K562 (cell line): ENCODE measurements at regions not wholly inside any gene's neighbourhood (a gene's known extent, or its start where the extent isn't known, plus 50 kb on each side); places are given as distances from the start of the nearest gene placed in this dataset.

Source experiments
- ATAC-seq: fragments of 200-7000 bp; cut with Tn5 transposase; 3 replicates; pipeline ENCODE4 v1.9.1; 2020; ENCODE audit warnings: moderate library complexity
- BruUV-seq: library from RNA; stranded (reverse); fragments of 400-500 nt; replicated peaks from 2 replicates; lab custom pipeline; 2021; lab: Mats Ljungman, UMichigan
- CTCF ChIA-PET: fragments of 300-600 bp; formaldehyde crosslinking; extraction: SDS; loops from one replicate; lab custom pipeline; 2021; ENCODE audit warnings: low intra/inter-chr PET ratio; lab: Yijun Ruan, JAX
- POLR2A ChIA-PET: fragments of 300-600, 350-650 bp; sonication (Branson Sonifier 250); formaldehyde crosslinking; extraction: SDS; loops from one replicate; lab custom pipeline; 2021; ENCODE audit warnings: antibody characterized with exemption, inconsistent platforms; lab: Yijun Ruan, JAX
- DNase-seq, 4 experiments: peaks; one replicate each; pipeline versions ENCODE4 v3.0.0 to v3.0.0-alpha.2; 2011 to 2018; ENCODE audit warnings: low spot score in 3 of 4, mixed read lengths in 3 of 4; ENCODE audit errors: extremely low read depth in 1 of 4
- FAIRE-seq: peaks from 2 replicates; lab custom pipeline; 2011; peaks lifted over from hg19 to GRCh38; lab: Jason Lieb, UNC
- H2AFZ ChIP-seq: 2 replicates; pipeline ENCODE4 v1.6.0; 2011; ENCODE audit warnings: low read depth, low read length, control low read depth, inconsistent platforms
- H3K27ac ChIP-seq: fragments of 200-600 bp; 3 replicates; pipeline ENCODE4 v1.8.0; 2011; ENCODE audit warnings: low read depth, mild to moderate bottlenecking, control low read depth, inconsistent platforms, low read length, moderate library complexity, mixed read lengths; ENCODE audit errors: extremely low read depth
- H3K27me3 ChIP-seq, 2 experiments: fragments of 300-600 bp in 1 of 2; 2 replicates in 1 of 2; 3 replicates in 1 of 2; pipeline versions ENCODE4 v1.6.0 to v1.8.0; 2011; ENCODE audit warnings: inconsistent platforms in 2 of 2, low read length in 2 of 2, mild to moderate bottlenecking in 1 of 2, mixed read lengths in 1 of 2, moderate library complexity in 1 of 2; ENCODE audit not compliant: control insufficient read depth in 2 of 2, insufficient read depth in 2 of 2
- H3K36me3 ChIP-seq: fragments of 300-600 bp; 3 replicates; pipeline ENCODE4 v1.8.0; 2011; ENCODE audit warnings: mild to moderate bottlenecking, low read length, inconsistent platforms; ENCODE audit not compliant: control insufficient read depth, insufficient read depth
- H3K4me1 ChIP-seq, 2 experiments: fragments of 200-600 bp in 1 of 2; replicated peaks in 1 of 2; 2 replicates in 1 of 2; 3 replicates in 1 of 2; pipeline versions ENCODE4 v1.5.1 to v1.8.0; 2011; ENCODE audit warnings: inconsistent platforms in 2 of 2, low read length in 2 of 2, mild to moderate bottlenecking in 1 of 2, mixed read lengths in 1 of 2, moderate library complexity in 1 of 2; ENCODE audit not compliant: control insufficient read depth in 2 of 2, insufficient read depth in 2 of 2
- H3K4me2 ChIP-seq: 2 replicates; pipeline ENCODE4 v1.6.1; 2011; ENCODE audit warnings: low read length, control low read depth, inconsistent platforms, mixed read lengths; ENCODE audit not compliant: insufficient read depth
- H3K4me3 ChIP-seq: fragments of 200-600 bp; sonication (generic), shearing (Covaris generic); 2 replicates; pipeline ENCODE4 v1.5.1; 2016; ENCODE audit warnings: control low read depth, inconsistent platforms
- H3K79me2 ChIP-seq: fragments of 200-600 bp; 3 replicates; pipeline ENCODE4 v1.8.0; 2011; ENCODE audit warnings: low read length, inconsistent platforms; ENCODE audit not compliant: control insufficient read depth, insufficient read depth
- H3K9ac ChIP-seq, 2 experiments: 2 replicates each; pipeline versions ENCODE4 v1.6.0 to v1.6.1; 2011; ENCODE audit warnings: low read depth in 2 of 2, low read length in 2 of 2, control low read depth in 1 of 2, inconsistent platforms in 1 of 2, mild to moderate bottlenecking in 1 of 2, mixed read lengths in 1 of 2; ENCODE audit not compliant: insufficient read depth in 1 of 2
- H3K9me1 ChIP-seq: one replicate; pipeline ENCODE4 v1.6.0; 2011; ENCODE audit warnings: inconsistent platforms, mild to moderate bottlenecking, low read length, moderate library complexity; ENCODE audit not compliant: control insufficient read depth, insufficient read depth
- H3K9me3 ChIP-seq: replicated peaks from 2 replicates; pipeline ENCODE4 v1.5.1; 2011; ENCODE audit warnings: low read depth, low read length, inconsistent platforms; ENCODE audit not compliant: control insufficient read depth, insufficient read depth
- H4K20me1 ChIP-seq: replicated peaks from 2 replicates; pipeline ENCODE4 v1.6.1; 2011; ENCODE audit warnings: low read length, inconsistent platforms, mixed read lengths; ENCODE audit not compliant: control insufficient read depth, insufficient read depth
- DLX4 ChIP-seq: fragments of 250-450 bp; sonication (Bioruptor Pico); IDR thresholded peaks from 2 replicates; pipeline ENCODE4 v1.6.1; 2021; ENCODE audit warnings: mild to moderate bottlenecking
- HOXB6 ChIP-seq: fragments of 250-450 bp; sonication (Bioruptor Pico); IDR thresholded peaks from 2 replicates; pipeline ENCODE4 v1.5.1; 2022; ENCODE audit warnings: mild to moderate bottlenecking, borderline replicate concordance
- MCM7 ChIP-seq, 2 experiments: fragments of 450-650 bp; IDR thresholded peaks; 2 replicates each; pipeline ENCODE4 v1.6.1; 2016 to 2018
- SAFB2 ChIP-seq: fragments of 200-400 bp; formaldehyde crosslinking; IDR thresholded peaks from 2 replicates; pipeline ENCODE4 v1.6.1; 2018; ENCODE audit warnings: borderline replicate concordance, low read length, low read depth, moderate library complexity; ENCODE audit not compliant: severe bottlenecking
- SP1 ChIP-seq: sonication (generic); formaldehyde crosslinking; IDR thresholded peaks from 2 replicates; pipeline ENCODE4 v1.8.1; 2022; ENCODE audit warnings: mild to moderate bottlenecking, missing genetic modification reagents
- SPI1 ChIP-seq: IDR thresholded peaks from 2 replicates; pipeline ENCODE4 v1.6.1; 2011; ENCODE audit warnings: low read depth, low read length, control low read depth, borderline replicate concordance
- THRB ChIP-seq: fragments of 450-650 bp; formaldehyde crosslinking; conservative IDR thresholded peaks from 2 replicates; pipeline ENCODE4 v1.4.0; 2022; ENCODE audit warnings: mild to moderate bottlenecking, missing genetic modification characterization
- ZBTB34 ChIP-seq: fragments of 250-450 bp; sonication (Bioruptor Pico); IDR thresholded peaks from 2 replicates; pipeline ENCODE4 v1.8.0; 2021; ENCODE audit warnings: mild to moderate bottlenecking, moderate library complexity
- ZNF280B ChIP-seq: fragments of 250-450 bp; sonication (Bioruptor Pico); IDR thresholded peaks from 2 replicates; pipeline ENCODE4 v1.5.1; 2021; ENCODE audit warnings: mild to moderate bottlenecking
- ZNF561 ChIP-seq: fragments of 450-650 bp; formaldehyde crosslinking; conservative IDR thresholded peaks from 2 replicates; pipeline ENCODE4 v1.4.0; 2020; ENCODE audit warnings: mild to moderate bottlenecking, moderate library complexity
- WGBS: fragments of 100-300 bp; shearing (Covaris generic); methylation state at CpG from one replicate; pipeline ENCODE4 v1.1.6; 2016; ENCODE audit warnings: low coverage, mixed read lengths; ENCODE audit not compliant: insufficient coverage; ENCODE audit errors: missing lambda C conversion rate; 5-methylcytosine and 5-hydroxymethylcytosine counted together
- in situ Hi-C: fragments of 300-500 bp; cut with MboI; formaldehyde crosslinking; loops from 4 replicates; pipeline ENCODE4 v1.15.0; 2018; ENCODE audit warnings: inconsistent platforms, mixed read lengths
- intact Hi-C: fragments of 100-400 bp; cut with micrococcal nuclease; formaldehyde crosslinking; loops from 2 replicates; pipeline ENCODE4 v1.14.2; 2022

GRCh38 chr3:102537123-102537522 lies 102.3 kb downstream of the ZPLD1 start (continued):
- no peak for TF ChIP-seq ZNF280B (CRISPR knock-in tag)

GRCh38 chr3:102544741-102545140 lies 109.9 kb downstream of the ZPLD1 start:
- FAIRE-seq (no peak), ATAC-seq (no peak)
- WGBS = 0% methylated on average over 6 of the region's 6 CpGs

GRCh38 chr3:102545276-102545675 lies 110.5 kb downstream of the ZPLD1 start:
- Histone ChIP-seq H3K27me3 (no peaks in the 10 kb centered on the region), H3K9ac (no peak overlapping the region), H3K4me2 (no peak overlapping the region), H3K27ac (no peak overlapping the region), H3K9me1 (no peaks in the 10 kb centered on the region), H3K79me2 (no peaks in the 10 kb centered on the region), H3K36me3 (no peaks in the 10 kb centered on the region), H3K9me3 (no peaks in the 10 kb centered on the region), H4K20me1 (no peaks in the 10 kb centered on the region), H3K4me1 (no peaks in the 10 kb centered on the region), H3K4me3 (no peak overlapping the region), H2AFZ (no peak overlapping the region)
- in situ Hi-C loops (loop anchor here (25.0 kb wide), 1 partner anchor 733 kb away; no protein-coding TSS in a partner anchor), intact Hi-C loops (no loop called here)
- no TSS peak for BruUV-seq
- ChIA-PET POLR2A (no interaction called here), CTCF (no interaction called here)
- ATAC-seq (no peak), DNase-seq (no peak), FAIRE-seq (no peak)
- 0% methylated on average over 2 of the region's 2 CpGs for WGBS
- no peak for TF ChIP-seq ZBTB34
- no peak for TF ChIP-seq HOXB6
- TF ChIP-seq ZNF561 = no peak
- no peak for TF ChIP-seq SP1 (CRISPR knock-in tag)
- TF ChIP-seq THRB (CRISPR knock-in tag) = no peak
- TF ChIP-seq DLX4 = no peak
- TF ChIP-seq SAFB2 = no peak
- no peak for TF ChIP-seq SPI1

More at GRCh38 chr3:102544741-102545140, 109.9 kb downstream of the ZPLD1 start:
- Histone ChIP-seq H3K9ac (no peak overlapping the region), H3K4me1 (no peaks in the 10 kb centered on the region), H3K4me3 (no peak overlapping the region), H3K4me2 (no peak overlapping the region), H3K79me2 (no peaks in the 10 kb centered on the region), H3K27ac (no peak overlapping the region), H4K20me1 (no peaks in the 10 kb centered on the region), H3K27me3 (no peaks in the 10 kb centered on the region), H2AFZ (no peak overlapping the region), H3K36me3 (no peaks in the 10 kb centered on the region), H3K9me1 (no peaks in the 10 kb centered on the region), H3K9me3 (no peaks in the 10 kb centered on the region)
- no peak for TF ChIP-seq MCM7 (IDR thresholded peaks at IDR 0.05)
- POLR2A ChIA-PET = no interaction called here
- no peak for DNase-seq
- BruUV-seq = no TSS peak
- in situ Hi-C loops (loop anchor here (25.0 kb wide), 1 partner anchor 732 kb away; no protein-coding TSS in a partner anchor), intact Hi-C loops (no loop called here)
- CTCF ChIA-PET = no interaction called here
